ENCODE measurements at regions not wholly inside any gene's neighbourhood (a gene's known extent, or its start where the extent isn't known, plus 50 kb on each side); places are given as distances from the start of the nearest gene placed in this dataset.

- peaks cover 0 to 2% (median 0%) of the 10 kb centered on the region in 4 donors for H3K4me1 ChIP-seq
- no peaks in the 10 kb centered on the region for H3K9me3 ChIP-seq
- no peak overlapping the region for H3K4me3 ChIP-seq
- H3K27ac ChIP-seq = no peak overlapping the region
- peak in 1 of 2 donors; percentile 19 for ATAC-seq (ENCODE audit: low FRiP score in 2 of 2)
- no peaks in the 10 kb centered on the region for H3K27me3 ChIP-seq
- 43 to 46% methylated on average over 7 of the region's 7 CpGs for WGBS, 2 donors
- DNase-seq = peak in 1 of 2 donors; percentile 22
- TF ChIP-seq POLR2AphosphoS5 (IDR thresholded peaks at IDR 0.05) (no peak), EP300 (IDR thresholded peaks at IDR 0.05) (no peak)
- H3K36me3 ChIP-seq = no peaks in the 10 kb centered on the region
Observed at GRCh38 chr3:81864272-81864671, 102.8 kb upstream of the GBE1 start.

- ATAC-seq (ENCODE audit: low FRiP score in 2 of 2) (no peak), DNase-seq (no peak)
- Histone ChIP-seq H3K27ac (no peak overlapping the region), H3K36me3 (no peaks in the 10 kb centered on the region), H3K9me3 (no peaks in the 10 kb centered on the region), H3K27me3 (no peaks in the 10 kb centered on the region), H3K4me1 (peaks cover 0 to 2% (median 0%) of the 10 kb centered on the region in 4 donors), H3K4me3 (no peak overlapping the region)
- TF ChIP-seq POLR2A (IDR thresholded peaks at IDR 0.05) (no peak), CTCF (IDR thresholded peaks at IDR 0.05) (no peak), POLR2AphosphoS5 (IDR thresholded peaks at IDR 0.05) (no peak), EP300 (IDR thresholded peaks at IDR 0.05) (no peak)
- WGBS, 2 donors = 42 to 43% methylated on average over 4 of the region's 4 CpGs
Observed at GRCh38 chr3:81863756-81864155, 102.3 kb upstream of the GBE1 start.

- no peak for DNase-seq
- H3K4me1 ChIP-seq = peaks cover 0 to 2% (median 0%) of the 10 kb centered on the region in 4 donors
- no peak for TF ChIP-seq POLR2A (IDR thresholded peaks at IDR 0.05)
- no peak for TF ChIP-seq EP300 (IDR thresholded peaks at IDR 0.05)
- TF ChIP-seq POLR2AphosphoS5 (IDR thresholded peaks at IDR 0.05) = no peak
- TF ChIP-seq CTCF (IDR thresholded peaks at IDR 0.05) = no peak
- no peaks in the 10 kb centered on the region for H3K27me3 ChIP-seq
- H3K4me3 ChIP-seq = no peak overlapping the region
- 88% methylated on average over 1 of the region's 1 CpG for WGBS, 2 donors
- H3K27ac ChIP-seq = no peak overlapping the region
- no peaks in the 10 kb centered on the region for H3K36me3 ChIP-seq
- no peak for ATAC-seq (ENCODE audit: low FRiP score in 2 of 2)
- no peaks in the 10 kb centered on the region for H3K9me3 ChIP-seq
Observed at GRCh38 chr3:81861593-81861992, 100.1 kb upstream of the GBE1 start.

GRCh38 chr3:81859524-81859923, 98.1 kb upstream of the GBE1 start:
- Histone ChIP-seq H3K36me3 (no peaks in the 10 kb centered on the region), H3K27me3 (no peaks in the 10 kb centered on the region), H3K9me3 (no peaks in the 10 kb centered on the region), H3K27ac (no peak overlapping the region), H3K4me1 (peaks cover 0 to under 1% (median 0%) of the 10 kb centered on the region in 4 donors), H3K4me3 (no peak overlapping the region)
- DNase-seq = no peak
- no peak for TF ChIP-seq EP300 (IDR thresholded peaks at IDR 0.05)
- no peak for TF ChIP-seq POLR2AphosphoS5 (IDR thresholded peaks at IDR 0.05)
- no peak for TF ChIP-seq CTCF (IDR thresholded peaks at IDR 0.05)
- no peak for TF ChIP-seq POLR2A (IDR thresholded peaks at IDR 0.05)
- WGBS, 2 donors = 95 to 96% methylated on average over 1 of the region's 1 CpG
- no peak for ATAC-seq (ENCODE audit: low FRiP score in 2 of 2)

GRCh38 chr3:81853431-81853830, 92.0 kb upstream of the GBE1 start:
- Histone ChIP-seq H3K27me3 (no peaks in the 10 kb centered on the region), H3K9me3 (no peaks in the 10 kb centered on the region), H3K4me3 (no peak overlapping the region), H3K4me1 (no peaks in the 10 kb centered on the region), H3K36me3 (no peaks in the 10 kb centered on the region), H3K27ac (no peak overlapping the region)
- DNase-seq (no peak), ATAC-seq (ENCODE audit: low FRiP score in 2 of 2) (no peak)
- WGBS, 2 donors = 66 to 67% methylated on average over 3 of the region's 3 CpGs
- TF ChIP-seq CTCF (IDR thresholded peaks at IDR 0.05) (no peak), POLR2AphosphoS5 (IDR thresholded peaks at IDR 0.05) (no peak), EP300 (IDR thresholded peaks at IDR 0.05) (no peak), POLR2A (IDR thresholded peaks at IDR 0.05) (no peak)

All from upper lobe of left lung (tissue), 6 donors.